Esophagus squamous epithelium (tissue), 4 donors: ENCODE measurements at regions not wholly inside any gene's neighbourhood (a gene's known extent, or its start where the extent isn't known, plus 50 kb on each side); places are given as distances from the start of the nearest gene placed in this dataset.

Experiments used
- POLR2A ChIP-seq, 4 donors: fragments of 450-650 bp; IDR thresholded peaks; one replicate each; pipeline ENCODE4 v1.6.1; 2017; ENCODE audit warnings: antibody characterized with exemption in 4 of 4, mild to moderate bottlenecking in 4 of 4, moderate library complexity in 3 of 4
- TF ChIP-seq, protein P1 (sequence below), 6 experiments: fragments of 450-650 bp in 4 of 6; fragments of 200-600 bp in 2 of 6; sonication (generic) in 2 of 6; IDR thresholded peaks; one replicate each; pipeline ENCODE4 v1.5.1; 2016 to 2019; ENCODE audit warnings: antibody characterized with exemption in 6 of 6, mild to moderate bottlenecking in 4 of 6, moderate library complexity in 4 of 6

DNA sequence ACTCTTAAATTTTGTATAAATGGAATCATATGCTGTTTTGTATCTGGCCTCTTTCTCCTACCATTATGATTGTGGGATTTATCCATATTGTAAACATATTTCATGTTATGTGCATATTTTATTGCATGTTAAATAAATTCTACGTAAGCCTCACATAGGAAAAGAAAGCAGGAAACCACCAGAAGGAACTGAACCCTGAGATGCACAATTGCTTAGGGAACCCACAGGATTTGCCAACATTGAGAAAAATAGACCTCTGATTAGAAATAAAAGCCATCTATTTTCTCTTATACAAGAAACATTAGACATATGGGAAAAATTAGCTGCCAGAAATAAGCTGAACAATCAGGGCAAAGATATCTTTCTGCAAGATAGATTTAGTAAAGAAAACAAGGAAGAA, 111.2 kb upstream of the CARMIL1 start:
- TF ChIP-seq, protein P1, sequence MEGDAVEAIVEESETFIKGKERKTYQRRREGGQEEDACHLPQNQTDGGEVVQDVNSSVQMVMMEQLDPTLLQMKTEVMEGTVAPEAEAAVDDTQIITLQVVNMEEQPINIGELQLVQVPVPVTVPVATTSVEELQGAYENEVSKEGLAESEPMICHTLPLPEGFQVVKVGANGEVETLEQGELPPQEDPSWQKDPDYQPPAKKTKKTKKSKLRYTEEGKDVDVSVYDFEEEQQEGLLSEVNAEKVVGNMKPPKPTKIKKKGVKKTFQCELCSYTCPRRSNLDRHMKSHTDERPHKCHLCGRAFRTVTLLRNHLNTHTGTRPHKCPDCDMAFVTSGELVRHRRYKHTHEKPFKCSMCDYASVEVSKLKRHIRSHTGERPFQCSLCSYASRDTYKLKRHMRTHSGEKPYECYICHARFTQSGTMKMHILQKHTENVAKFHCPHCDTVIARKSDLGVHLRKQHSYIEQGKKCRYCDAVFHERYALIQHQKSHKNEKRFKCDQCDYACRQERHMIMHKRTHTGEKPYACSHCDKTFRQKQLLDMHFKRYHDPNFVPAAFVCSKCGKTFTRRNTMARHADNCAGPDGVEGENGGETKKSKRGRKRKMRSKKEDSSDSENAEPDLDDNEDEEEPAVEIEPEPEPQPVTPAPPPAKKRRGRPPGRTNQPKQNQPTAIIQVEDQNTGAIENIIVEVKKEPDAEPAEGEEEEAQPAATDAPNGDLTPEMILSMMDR (IDR thresholded peaks at IDR 0.05), result no peak
- no peak for TF ChIP-seq POLR2A (IDR thresholded peaks at IDR 0.05)
